IMR-90 (cell line): ENCODE measurements at regions not wholly inside any gene's neighbourhood (a gene's known extent, or its start where the extent isn't known, plus 50 kb on each side); places are given as distances from the start of the nearest gene placed in this dataset.

Experiments
- ATAC-seq: fragments of 200-7000 bp; cut with Tn5 transposase; 2 replicates; pipeline ENCODE4 v1.9.1; 2020; ENCODE audit warnings: low read depth, mild to moderate bottlenecking, moderate library complexity
- BruUV-seq: library from RNA; stranded (reverse); fragments of 400-500 nt; replicated peaks from 2 replicates; lab custom pipeline; 2021; lab: Mats Ljungman, UMichigan
- CTCF ChIA-PET: fragments of 300-600 bp; formaldehyde crosslinking; extraction: SDS; loops from one replicate; lab custom pipeline; 2021; ENCODE audit warnings: antibody characterized with exemption; lab: Yijun Ruan, JAX
- POLR2A ChIA-PET: fragments of 300-600 bp; sonication (Branson Sonifier 250); formaldehyde crosslinking; loops from one replicate; lab custom pipeline; 2022; ENCODE audit warnings: antibody characterized with exemption; ENCODE audit not compliant: unreplicated experiment; lab: Charles Lee
- DNase-seq: peaks from one replicate; pipeline ENCODE4 v3.0.0; 2013
- H2AFZ ChIP-seq: replicated peaks from 2 replicates; pipeline ENCODE3; 2013; ENCODE audit warnings: low read length, mild to moderate bottlenecking; ENCODE audit not compliant: poor library complexity
- H2AK5ac ChIP-seq: 2 replicates; pipeline ENCODE4 v1.6.1; 2013; ENCODE audit warnings: low read depth, low read length, inconsistent platforms
- H2AK9ac ChIP-seq: replicated peaks from 2 replicates; pipeline ENCODE3; 2013; ENCODE audit warnings: mild to moderate bottlenecking, low read depth, low read length, moderate library complexity; ENCODE audit not compliant: poor library complexity
- H2BK120ac ChIP-seq: 2 replicates; pipeline ENCODE4 v1.6.1; 2013; ENCODE audit warnings: low read depth, low read length, inconsistent platforms
- H2BK15ac ChIP-seq: 3 replicates; pipeline ENCODE4 v1.6.1; 2013; ENCODE audit warnings: low read depth, low read length, inconsistent platforms
- H2BK20ac ChIP-seq: 2 replicates; pipeline ENCODE4 v1.6.1; 2013; ENCODE audit warnings: low read depth, mild to moderate bottlenecking, inconsistent platforms, low read length, moderate library complexity
- H2BK5ac ChIP-seq: 2 replicates; pipeline ENCODE4 v1.6.1; 2013; ENCODE audit warnings: mild to moderate bottlenecking, low read depth, low read length, inconsistent platforms; ENCODE audit not compliant: poor library complexity, severe bottlenecking
- H3K14ac ChIP-seq: replicated peaks from 2 replicates; pipeline ENCODE4 v1.6.1; 2013; ENCODE audit warnings: low read depth, low read length, inconsistent platforms
- H3K18ac ChIP-seq: 2 replicates; pipeline ENCODE4 v1.6.1; 2013; ENCODE audit warnings: low read depth, low read length, control low read depth
- H3K23ac ChIP-seq: 2 replicates; pipeline ENCODE4 v1.6.1; 2013; ENCODE audit warnings: low read depth, low read length, inconsistent platforms
- H3K27ac ChIP-seq: 2 replicates; pipeline ENCODE4 v1.5.1; 2013; ENCODE audit warnings: mild to moderate bottlenecking, control low read depth, low read length; ENCODE audit not compliant: insufficient read depth
- H3K27me3 ChIP-seq: 2 replicates; pipeline ENCODE4 v1.6.1; 2013; ENCODE audit warnings: low read length; ENCODE audit not compliant: control insufficient read depth, insufficient read depth
- H3K36me3 ChIP-seq: 2 replicates; pipeline ENCODE4 v1.6.1; 2013; ENCODE audit warnings: low read length, mixed read lengths; ENCODE audit not compliant: control insufficient read depth, insufficient read depth
- H3K4ac ChIP-seq: 2 replicates; pipeline ENCODE4 v1.6.1; 2013; ENCODE audit warnings: low read depth, low read length, inconsistent platforms
- H3K4me1 ChIP-seq: 2 replicates; pipeline ENCODE4 v1.6.1; 2013; ENCODE audit warnings: low read length, mixed read lengths; ENCODE audit not compliant: control insufficient read depth, insufficient read depth
- H3K4me2 ChIP-seq: 2 replicates; pipeline ENCODE4 v1.6.1; 2013; ENCODE audit warnings: low read depth, mild to moderate bottlenecking, control low read depth, low read length, moderate library complexity
- H3K4me3 ChIP-seq: 2 replicates; pipeline ENCODE4 v1.5.1; 2013; ENCODE audit warnings: low read depth, mild to moderate bottlenecking, control low read depth, low read length, moderate library complexity; ENCODE audit not compliant: insufficient read depth
- H3K56ac ChIP-seq: 2 replicates; pipeline ENCODE4 v1.6.1; 2013; ENCODE audit warnings: low read length, inconsistent platforms; ENCODE audit not compliant: insufficient read depth; ENCODE audit errors: extremely low read depth
- H3K79me1 ChIP-seq, 2 experiments: 2 replicates each; pipeline ENCODE4 v1.6.1; 2013; ENCODE audit warnings: low read length in 2 of 2, inconsistent platforms in 1 of 2, low read depth in 1 of 2
- H3K9ac ChIP-seq: 2 replicates; pipeline ENCODE4 v1.6.1; 2013; ENCODE audit warnings: low read depth, low read length, control low read depth
- H3K9me1 ChIP-seq: 2 replicates; pipeline ENCODE4 v1.6.1; 2013; ENCODE audit warnings: low read length, inconsistent platforms; ENCODE audit not compliant: insufficient read depth
- H3K9me3 ChIP-seq: 2 replicates; pipeline ENCODE4 v1.6.1; 2013; ENCODE audit warnings: low read length; ENCODE audit not compliant: control insufficient read depth, insufficient read depth
- H4K20me1 ChIP-seq: 2 replicates; pipeline ENCODE4 v1.6.1; 2013; ENCODE audit warnings: low read length, inconsistent platforms; ENCODE audit not compliant: insufficient read depth
- H4K5ac ChIP-seq: 2 replicates; pipeline ENCODE4 v1.6.1; 2013; ENCODE audit warnings: mild to moderate bottlenecking, low read depth, low read length, control low read depth
- H4K8ac ChIP-seq, 2 experiments: 2 replicates each; pipeline ENCODE4 v1.6.1; 2013; ENCODE audit warnings: low read depth in 2 of 2, low read length in 2 of 2, control low read depth in 1 of 2, inconsistent platforms in 1 of 2
- H4K91ac ChIP-seq: 2 replicates; pipeline ENCODE4 v1.6.1; 2013; ENCODE audit warnings: low read depth, low read length, inconsistent platforms; ENCODE audit not compliant: insufficient read depth
- BHLHE40 ChIP-seq: fragments of 150-350 bp; IDR thresholded peaks from 2 replicates; pipeline ENCODE4 v1.6.1; 2016; ENCODE audit warnings: mild to moderate bottlenecking, low read depth, low read length
- CEBPB ChIP-seq: IDR thresholded peaks from 2 replicates; pipeline ENCODE4 v1.6.1; 2012; ENCODE audit warnings: low read depth, low read length, improper control_type of control experiment
- CHD1 ChIP-seq: IDR thresholded peaks from 2 replicates; pipeline ENCODE4 v1.6.1; 2012; ENCODE audit warnings: low read depth, low read length, improper control_type of control experiment
- CTCF ChIP-seq: conservative IDR thresholded peaks from 2 replicates; pipeline ENCODE4 v1.5.1; 2012; ENCODE audit warnings: mild to moderate bottlenecking, low read depth, low read length, improper control_type of control experiment
- ELK1 ChIP-seq: fragments of 150-350 bp; IDR thresholded peaks from 2 replicates; pipeline ENCODE4 v1.6.1; 2016; ENCODE audit warnings: low read depth, mild to moderate bottlenecking, low read length, moderate library complexity, borderline replicate concordance
- MAFK ChIP-seq: IDR thresholded peaks from 2 replicates; pipeline ENCODE4 v1.6.1; 2012; ENCODE audit warnings: low read depth, low read length, improper control_type of control experiment
- MAZ ChIP-seq: IDR thresholded peaks from 2 replicates; pipeline ENCODE4 v1.6.1; 2012; ENCODE audit warnings: low read depth, mild to moderate bottlenecking, low read length, improper control_type of control experiment, moderate library complexity, borderline replicate concordance
- NFE2L2 ChIP-seq: fragments of 150-350 bp; IDR thresholded peaks from 2 replicates; pipeline ENCODE4 v1.6.1; 2016; ENCODE audit warnings: low read depth, mild to moderate bottlenecking, low read length
- POLR2A ChIP-seq: IDR thresholded peaks from 2 replicates; pipeline ENCODE4 v1.6.1; 2012; ENCODE audit warnings: mild to moderate bottlenecking, low read depth, low read length
- RAD21 ChIP-seq: IDR thresholded peaks from 2 replicates; pipeline ENCODE4 v1.6.1; 2012; ENCODE audit warnings: low read length, improper control_type of control experiment
- RCOR1 ChIP-seq: IDR thresholded peaks from 2 replicates; pipeline ENCODE4 v1.6.1; 2012; ENCODE audit warnings: mild to moderate bottlenecking, low read length, improper control_type of control experiment; ENCODE audit not compliant: insufficient replicate concordance
- RFX5 ChIP-seq: IDR thresholded peaks from 2 replicates; pipeline ENCODE4 v1.8.0; 2012; ENCODE audit warnings: low read depth, mild to moderate bottlenecking, low read length, moderate library complexity
- SMC3 ChIP-seq: fragments of 150-350 bp; IDR thresholded peaks from 2 replicates; pipeline ENCODE4 v1.6.1; 2016; ENCODE audit warnings: low read depth, mild to moderate bottlenecking, antibody characterized with exemption, low read length, moderate library complexity
- USF2 ChIP-seq: fragments of 150-350 bp; IDR thresholded peaks from 2 replicates; pipeline ENCODE4 v1.6.1; 2017; ENCODE audit warnings: mild to moderate bottlenecking, antibody characterized with exemption, low read length, low read depth
- dilution Hi-C: fragments of 300-500 bp; cut with HindIII; formaldehyde crosslinking; loops from one replicate; pipeline ENCODE4 v1.14.3; 2018; ENCODE audit warnings: low sequenced_read_pairs; ENCODE audit not compliant: unreplicated experiment
- in situ Hi-C: fragments of 300-500 bp; cut with MboI; formaldehyde crosslinking; loops from 3 replicates; pipeline ENCODE4 v1.14.3; 2019; ENCODE audit warnings: low sequenced_read_pairs, inconsistent platforms, mixed read lengths
- intact Hi-C: fragments of 100-400 bp; cut with micrococcal nuclease; formaldehyde crosslinking; loops from 2 replicates; pipeline ENCODE4 v1.10.0; 2022

DNA sequence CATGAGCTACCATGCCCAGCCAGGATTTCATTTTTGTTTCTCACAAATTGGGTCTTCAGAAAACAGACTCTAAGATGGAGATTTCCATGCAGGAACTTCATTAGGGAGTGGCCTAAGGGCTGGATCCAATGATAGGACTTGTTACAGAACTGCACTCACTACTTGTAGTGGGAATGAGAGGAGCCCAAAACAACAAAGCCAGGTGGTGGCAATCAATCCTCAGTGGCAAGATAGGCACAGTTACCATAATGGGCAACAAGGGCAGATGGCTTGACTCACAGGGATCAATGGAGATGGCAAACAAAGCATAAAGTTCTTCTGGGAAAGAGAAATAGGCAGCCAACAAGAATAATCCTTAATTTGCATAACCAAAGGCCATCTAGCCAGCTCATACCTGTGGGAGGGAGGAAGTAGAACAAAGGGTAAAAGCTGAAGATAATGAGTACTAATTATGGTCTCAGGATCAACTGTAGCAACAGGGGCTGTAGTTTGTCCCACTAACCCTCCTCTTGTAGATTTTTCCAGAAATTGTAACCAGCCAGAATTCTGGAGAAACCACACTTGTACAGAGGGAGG lies 72.8 kb upstream of the MAPK10 start:
- Histone ChIP-seq H3K27me3 (no peaks in the 10 kb centered on the region), H4K5ac (no peak overlapping the region), H3K4me2 (no peak overlapping the region), H3K9ac (no peak overlapping the region), H3K79me1 (no peaks in the 10 kb centered on the region), H2BK5ac (no peak overlapping the region), H3K9me1 (no peaks in the 10 kb centered on the region), H3K36me3 (no peaks in the 10 kb centered on the region), H2BK20ac (no peak overlapping the region), H2AK5ac (no peak overlapping the region), H3K18ac (no peak overlapping the region), H4K91ac (no peak overlapping the region), H2AFZ (no peak overlapping the region), H3K4me1 (no peaks in the 10 kb centered on the region), H3K14ac (no peak overlapping the region), H3K23ac (no peak overlapping the region), H4K20me1 (no peaks in the 10 kb centered on the region), H3K56ac (no peak overlapping the region), H3K4ac (no peak overlapping the region), H2BK120ac (no peak overlapping the region), H3K4me3 (no peak overlapping the region), H2BK15ac (no peak overlapping the region), H2AK9ac (no peak overlapping the region), H3K27ac (no peak overlapping the region), H4K8ac (no peak overlapping the region), H3K9me3 (no peaks in the 10 kb centered on the region)
- POLR2A ChIA-PET, result no interaction called here
- CTCF ChIA-PET, result no interaction called here
- dilution Hi-C loops, result no loop called here
- in situ Hi-C loops, result no loop called here
- DNase-seq (no peak), ATAC-seq (no peak)
- TF ChIP-seq SMC3, result no peak
- TF ChIP-seq RAD21, result no peak
- no peak for TF ChIP-seq POLR2A
- TF ChIP-seq RCOR1, result no peak
- no peak for TF ChIP-seq MAFK
- no peak for TF ChIP-seq CTCF
- no peak for TF ChIP-seq BHLHE40
- TF ChIP-seq ELK1, result no peak
- no peak for TF ChIP-seq CEBPB
- no peak for TF ChIP-seq USF2
- no peak for TF ChIP-seq MAZ
- no peak for TF ChIP-seq CHD1
- TF ChIP-seq RFX5, result no peak
- no peak for TF ChIP-seq NFE2L2
- intact Hi-C loops, result no loop called here
- BruUV-seq, result no TSS peak
